ENCODE measurements at regions not wholly inside any gene's neighbourhood (a gene's known extent, or its start where the extent isn't known, plus 50 kb on each side); places are given as distances from the start of the nearest gene placed in this dataset.

DNA sequence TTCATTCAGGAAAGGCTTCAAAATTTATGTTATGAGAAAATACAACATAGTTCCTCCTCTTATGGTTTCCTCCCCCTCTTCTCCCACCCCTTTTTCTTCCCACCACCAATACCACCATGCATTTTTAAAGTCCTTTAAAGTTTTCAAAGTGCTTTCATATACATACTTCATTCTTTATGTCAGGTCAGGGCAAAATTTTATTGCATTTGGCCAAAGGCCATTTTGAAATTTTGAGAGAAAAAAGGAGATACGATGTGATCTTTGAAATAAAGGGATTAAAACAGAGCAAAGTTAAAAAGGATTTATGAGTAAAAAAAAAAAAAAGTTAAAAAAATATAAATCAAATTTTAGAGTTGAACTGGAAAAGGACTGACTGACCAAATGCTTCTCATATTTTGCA lies 792.5 kb upstream of the FANCL start:
- no peaks in the 10 kb centered on the region for H3K9me3 ChIP-seq
- TF ChIP-seq Cebpa-rat (IDR thresholded peaks at IDR 0.05): no peak
- no peak overlapping the region for H3K9ac ChIP-seq

DNA sequence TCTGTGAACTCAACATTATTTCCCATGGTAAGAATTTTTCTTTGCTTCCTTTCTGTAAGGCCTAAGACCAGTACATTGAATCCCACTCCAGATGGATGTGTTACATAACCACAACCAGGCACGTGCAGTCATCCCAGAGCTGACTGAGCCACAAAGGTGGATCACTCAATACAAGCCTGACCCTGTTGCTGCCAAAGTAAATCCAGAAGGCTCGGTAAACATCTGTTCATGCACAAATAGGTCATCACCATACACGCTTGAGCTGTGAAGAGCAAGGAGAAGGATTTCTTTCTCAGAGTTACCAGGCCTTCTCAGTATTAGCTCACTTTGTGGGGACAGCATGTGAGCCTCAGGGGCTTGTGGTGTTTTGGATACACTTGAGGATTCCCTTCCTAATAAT lies 791.4 kb upstream of the FANCL start:
- no peak overlapping the region for H3K9ac ChIP-seq
- H3K36me3 ChIP-seq: no peaks in the 10 kb centered on the region
- TF ChIP-seq Cebpa-rat (IDR thresholded peaks at IDR 0.05): no peak
- no peaks in the 10 kb centered on the region for H4K20me1 ChIP-seq
- no peak overlapping the region for H3K27ac ChIP-seq
- H3K4me2 ChIP-seq: no peak overlapping the region
- H3K4me1 ChIP-seq: no peaks in the 10 kb centered on the region
- no peaks in the 10 kb centered on the region for H3K27me3 ChIP-seq
- no peak overlapping the region for H3K4me3 ChIP-seq
- no peaks in the 10 kb centered on the region for H3K9me3 ChIP-seq

More for the DNA sequence above, 792.5 kb upstream of the FANCL start:
- H4K20me1 ChIP-seq: no peaks in the 10 kb centered on the region
- no peaks in the 10 kb centered on the region for H3K4me1 ChIP-seq
- no peak overlapping the region for H3K4me2 ChIP-seq
- no peaks in the 10 kb centered on the region for H3K27me3 ChIP-seq
- H3K4me3 ChIP-seq: no peak overlapping the region
- H3K36me3 ChIP-seq: no peaks in the 10 kb centered on the region
- no peak overlapping the region for H3K27ac ChIP-seq

DNA sequence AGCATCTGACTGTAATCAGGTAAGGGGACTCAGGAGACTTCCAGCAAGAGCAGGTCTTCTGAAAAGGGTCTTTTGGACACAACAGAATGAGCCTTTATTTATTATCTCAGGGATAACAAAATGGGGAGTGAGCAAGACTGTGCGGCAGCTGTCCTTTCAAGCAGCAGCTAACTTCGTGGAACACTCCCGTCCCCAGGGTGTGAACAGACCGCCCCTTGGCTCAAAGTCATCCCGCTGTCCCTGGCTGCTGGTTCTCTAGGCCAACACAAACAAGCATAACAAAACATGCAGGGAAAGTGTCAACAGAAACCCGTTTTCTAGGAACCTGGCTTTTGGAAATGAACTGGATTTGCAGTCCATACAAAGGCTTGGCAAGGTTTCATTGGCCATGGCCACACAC lies 787.9 kb upstream of the FANCL start:
- H3K36me3 ChIP-seq: no peaks in the 10 kb centered on the region
- H3K9ac ChIP-seq: no peak overlapping the region
- no peaks in the 10 kb centered on the region for H3K27me3 ChIP-seq
- H4K20me1 ChIP-seq: no peaks in the 10 kb centered on the region
- no peak for TF ChIP-seq Cebpa-rat (IDR thresholded peaks at IDR 0.05)
- H3K4me2 ChIP-seq: no peak overlapping the region
- no peaks in the 10 kb centered on the region for H3K4me1 ChIP-seq
- no peak overlapping the region for H3K4me3 ChIP-seq
- no peaks in the 10 kb centered on the region for H3K9me3 ChIP-seq
- H3K27ac ChIP-seq: no peak overlapping the region

DNA sequence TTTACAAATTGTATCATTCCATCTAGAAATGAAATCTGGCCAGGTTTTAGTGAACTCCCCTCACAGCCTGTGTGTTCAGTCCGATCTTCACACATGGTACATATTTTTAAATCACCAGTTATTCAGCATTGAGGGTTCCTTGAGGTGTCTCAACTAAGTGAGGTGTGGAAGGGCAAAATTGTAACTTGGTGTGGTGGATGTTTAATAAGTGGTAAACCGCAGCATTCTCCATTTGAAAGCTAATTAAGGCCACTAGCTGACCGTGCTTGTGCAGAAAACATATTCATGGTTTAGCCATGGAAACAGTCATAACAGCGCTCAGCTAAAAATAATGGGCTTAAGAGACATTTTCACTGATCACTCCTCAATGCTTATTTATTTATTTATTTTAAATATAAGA lies 786.2 kb upstream of the FANCL start:
- Histone ChIP-seq H4K20me1 (no peaks in the 10 kb centered on the region), H3K4me1 (no peaks in the 10 kb centered on the region), H3K27me3 (no peaks in the 10 kb centered on the region), H3K4me2 (no peak overlapping the region), H3K9me3 (no peaks in the 10 kb centered on the region), H3K36me3 (no peaks in the 10 kb centered on the region), H3K27ac (no peak overlapping the region), H3K9ac (no peak overlapping the region), H3K4me3 (no peak overlapping the region)
- TF ChIP-seq Cebpa-rat (IDR thresholded peaks at IDR 0.05): no peak

DNA sequence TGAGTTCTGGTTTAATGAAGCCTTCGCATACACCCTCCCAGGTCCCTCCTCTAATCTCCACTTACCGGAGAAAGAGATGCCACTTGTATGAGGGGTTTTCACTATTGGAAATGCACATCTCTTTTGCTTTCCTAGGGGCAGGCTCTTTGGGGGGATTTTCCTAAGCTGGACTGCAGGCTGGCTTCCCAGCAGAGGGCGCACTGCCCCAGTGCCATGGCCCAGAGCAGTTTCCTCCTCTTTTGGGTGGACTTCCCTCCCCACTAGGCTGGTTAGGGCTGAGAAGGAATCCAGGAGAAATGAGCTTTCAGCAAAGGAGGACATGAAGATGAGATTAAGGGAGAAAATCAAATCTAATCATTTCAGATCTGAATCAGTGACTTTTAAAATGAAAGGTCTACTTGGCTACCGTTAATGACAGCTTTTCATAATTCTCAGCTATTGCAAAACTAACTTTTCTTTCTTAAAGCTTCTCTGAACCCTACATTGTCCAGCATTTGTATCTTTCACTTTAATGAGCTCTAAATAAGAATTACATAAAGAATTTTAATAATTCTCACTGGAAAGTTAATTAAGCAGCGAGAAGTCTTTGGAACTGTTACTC lies 784.1 kb upstream of the FANCL start:
- Histone ChIP-seq H3K9me3 (no peaks in the 10 kb centered on the region), H3K4me1 (no peaks in the 10 kb centered on the region), H3K4me2 (no peak overlapping the region), H3K27ac (no peak overlapping the region), H3K27me3 (no peaks in the 10 kb centered on the region), H3K4me3 (no peak overlapping the region), H3K9ac (no peak overlapping the region), H4K20me1 (no peaks in the 10 kb centered on the region), H3K36me3 (no peaks in the 10 kb centered on the region)
- TF ChIP-seq Cebpa-rat (IDR thresholded peaks at IDR 0.05): no peak

DNA sequence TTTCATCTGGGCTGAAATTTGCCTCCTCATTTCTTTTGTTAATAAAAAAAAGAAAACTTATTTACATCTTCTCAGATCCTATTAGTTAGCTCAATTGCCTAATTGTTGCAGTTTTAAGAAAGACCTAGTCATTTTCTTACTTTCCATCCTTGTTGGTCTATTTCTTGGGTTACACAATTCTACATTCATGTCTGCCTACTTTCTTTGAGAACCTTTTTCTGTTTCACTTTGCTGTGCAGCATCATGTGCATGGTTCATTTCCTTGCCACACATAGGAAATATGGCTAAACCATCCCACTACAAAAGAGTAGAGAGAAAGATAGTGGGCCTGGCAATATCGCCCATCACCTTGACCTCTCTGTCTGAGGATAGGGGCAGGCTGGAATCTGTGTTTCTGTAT lies 780.7 kb upstream of the FANCL start:
- Histone ChIP-seq H3K4me2 (no peak overlapping the region), H3K27me3 (no peaks in the 10 kb centered on the region), H4K20me1 (no peaks in the 10 kb centered on the region), H3K4me1 (no peaks in the 10 kb centered on the region), H3K9ac (no peak overlapping the region), H3K9me3 (no peaks in the 10 kb centered on the region), H3K36me3 (no peaks in the 10 kb centered on the region), H3K27ac (no peak overlapping the region), H3K4me3 (no peak overlapping the region)
- no peak for TF ChIP-seq Cebpa-rat (IDR thresholded peaks at IDR 0.05)

DNA sequence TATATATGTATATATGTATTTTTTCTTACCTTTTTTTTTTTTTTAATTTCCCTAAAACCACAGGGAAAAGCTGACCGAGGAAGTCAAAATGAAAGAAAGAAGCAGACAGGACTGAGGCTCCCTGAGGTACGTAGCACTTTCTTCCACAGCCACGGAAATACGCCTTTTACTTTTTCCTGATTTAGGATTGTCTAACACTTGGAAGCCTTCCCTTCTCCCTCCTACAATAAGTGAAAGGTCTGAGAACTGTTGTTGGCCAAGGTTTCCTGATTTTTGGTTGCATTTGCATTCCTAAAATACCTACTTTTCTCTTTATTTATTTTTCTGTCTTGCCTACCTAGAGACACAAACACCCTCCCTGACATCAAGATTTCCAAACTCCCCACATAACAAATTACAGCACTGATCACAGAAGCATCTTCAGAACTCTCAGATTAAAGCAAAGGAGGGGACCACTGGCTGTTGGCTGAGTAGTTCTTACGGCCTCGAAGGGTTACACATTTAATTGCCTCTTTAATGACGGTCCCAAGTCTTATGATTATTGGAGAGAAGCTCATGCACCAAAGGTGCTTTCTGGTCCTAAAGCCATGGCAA lies 778.5 kb upstream of the FANCL start:
- H3K4me1 ChIP-seq: no peaks in the 10 kb centered on the region
- H3K9ac ChIP-seq: no peak overlapping the region
- no peak overlapping the region for H3K27ac ChIP-seq
- H3K4me2 ChIP-seq: no peak overlapping the region
- no peaks in the 10 kb centered on the region for H4K20me1 ChIP-seq
- no peaks in the 10 kb centered on the region for H3K36me3 ChIP-seq
- no peak overlapping the region for H3K4me3 ChIP-seq
- no peaks in the 10 kb centered on the region for H3K27me3 ChIP-seq
- H3K9me3 ChIP-seq: peaks cover 6% of the 10 kb centered on the region; the same call in 1 of the 2 replicates
- no peak for TF ChIP-seq Cebpa-rat (IDR thresholded peaks at IDR 0.05)

DNA sequence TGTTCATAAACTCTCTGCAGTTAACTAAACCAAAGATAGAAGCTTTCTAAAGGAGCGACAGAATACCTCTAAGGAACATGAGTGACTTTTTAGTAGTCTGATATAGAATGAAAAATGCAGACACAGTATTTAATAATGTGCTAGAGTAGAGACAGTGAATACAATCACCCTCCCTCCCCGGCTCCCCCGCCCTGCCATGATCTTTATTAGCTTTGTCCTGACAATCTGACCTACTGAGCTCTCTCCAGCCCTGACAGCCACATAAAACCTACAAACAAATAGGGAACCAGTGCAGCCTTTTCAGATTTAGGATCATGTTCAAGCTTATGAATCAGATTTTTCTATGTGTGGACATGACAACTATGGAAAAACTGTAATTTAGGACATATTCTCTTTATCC lies 777.6 kb upstream of the FANCL start:
- no peak for TF ChIP-seq Cebpa-rat (IDR thresholded peaks at IDR 0.05)
- Histone ChIP-seq H3K4me3 (no peak overlapping the region), H3K9ac (no peak overlapping the region), H4K20me1 (no peaks in the 10 kb centered on the region), H3K27me3 (no peaks in the 10 kb centered on the region), H3K9me3 (peaks cover 6% of the 10 kb centered on the region; the same call in 1 of the 2 replicates), H3K27ac (no peak overlapping the region), H3K4me1 (no peaks in the 10 kb centered on the region), H3K4me2 (no peak overlapping the region), H3K36me3 (no peaks in the 10 kb centered on the region)

DNA sequence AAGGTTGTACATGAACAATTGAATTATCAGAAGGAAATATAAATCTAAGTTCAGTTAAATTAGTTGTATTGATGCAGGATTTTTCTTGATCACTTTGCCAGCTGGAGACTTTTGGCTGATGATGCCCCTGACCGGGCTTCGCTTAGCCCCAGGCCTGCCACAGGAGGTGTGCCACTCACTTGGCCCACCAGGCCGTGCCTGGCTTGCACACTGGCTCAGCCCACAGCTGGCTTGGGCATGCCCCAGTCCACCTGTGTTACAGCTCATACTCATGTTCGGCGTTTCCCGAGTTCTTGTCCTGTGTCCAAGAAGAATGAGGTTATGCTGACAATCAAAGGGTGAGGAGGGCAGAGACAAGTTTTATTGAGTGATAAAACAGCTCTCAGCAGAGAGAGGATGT lies 773.9 kb upstream of the FANCL start:
- no peaks in the 10 kb centered on the region for H3K36me3 ChIP-seq

DNA sequence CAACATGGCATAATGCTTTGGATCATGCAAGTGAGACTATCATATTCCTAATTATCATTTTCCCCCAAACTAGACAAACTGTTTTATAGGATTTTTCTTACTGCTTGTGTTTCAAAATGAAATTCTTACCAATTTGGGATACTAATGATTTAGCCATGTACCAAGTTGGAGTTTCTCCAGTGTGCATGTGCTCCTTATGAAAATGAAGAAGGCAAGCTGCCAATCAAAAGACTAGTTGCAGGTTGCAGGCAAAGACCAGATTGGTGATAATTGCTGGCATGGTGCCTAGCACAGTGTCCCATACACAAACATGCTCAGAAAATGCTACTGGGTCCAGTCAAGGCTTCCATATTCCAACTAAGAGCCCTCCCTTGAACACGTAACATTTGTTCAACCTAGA lies 771.8 kb upstream of the FANCL start:
- no peaks in the 10 kb centered on the region for H3K36me3 ChIP-seq
- H3K4me1 ChIP-seq: peaks cover 4% of the 10 kb centered on the region
- no peaks in the 10 kb centered on the region for H3K27me3 ChIP-seq
- H3K4me3 ChIP-seq: no peak overlapping the region
- H3K4me2 ChIP-seq: no peak overlapping the region
- H3K27ac ChIP-seq: no peak overlapping the region
- TF ChIP-seq Cebpa-rat (IDR thresholded peaks at IDR 0.05): no peak
- H3K9ac ChIP-seq: no peak overlapping the region
- peaks cover 6% of the 10 kb centered on the region; the same call in 1 of the 2 replicates for H3K9me3 ChIP-seq
- no peaks in the 10 kb centered on the region for H4K20me1 ChIP-seq

More for the DNA sequence above, 773.9 kb upstream of the FANCL start:
- Histone ChIP-seq H3K9ac (no peak overlapping the region), H3K4me1 (no peaks in the 10 kb centered on the region), H3K9me3 (peaks cover 6% of the 10 kb centered on the region; the same call in 1 of the 2 replicates), H3K4me3 (no peak overlapping the region), H3K4me2 (no peak overlapping the region), H4K20me1 (no peaks in the 10 kb centered on the region), H3K27me3 (no peaks in the 10 kb centered on the region), H3K27ac (no peak overlapping the region)
- no peak for TF ChIP-seq Cebpa-rat (IDR thresholded peaks at IDR 0.05)
